ENCODE measurements at regions not wholly inside any gene's neighbourhood (a gene's known extent, or its start where the extent isn't known, plus 50 kb on each side); places are given as distances from the start of the nearest gene placed in this dataset.

DNA sequence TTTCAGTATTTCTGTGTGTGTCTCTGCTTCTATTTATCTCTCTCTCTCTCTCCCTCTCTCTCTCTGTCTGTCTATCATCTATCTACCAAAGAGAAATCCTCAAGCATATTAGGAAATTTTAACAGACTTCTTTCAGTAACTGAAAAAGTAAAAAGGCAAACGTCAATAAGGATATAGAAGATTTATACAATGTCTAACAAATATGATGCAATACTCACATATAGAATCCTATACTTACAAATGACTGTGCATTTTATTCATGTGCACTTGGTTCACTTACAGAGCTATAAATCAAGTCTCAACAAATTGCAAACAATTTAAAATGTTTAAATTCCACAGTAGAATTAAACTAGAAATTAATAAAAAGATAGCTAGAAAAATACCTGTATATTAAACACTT, 289.0 kb downstream of the PSAT1 start:
- TF ChIP-seq, protein P1, sequence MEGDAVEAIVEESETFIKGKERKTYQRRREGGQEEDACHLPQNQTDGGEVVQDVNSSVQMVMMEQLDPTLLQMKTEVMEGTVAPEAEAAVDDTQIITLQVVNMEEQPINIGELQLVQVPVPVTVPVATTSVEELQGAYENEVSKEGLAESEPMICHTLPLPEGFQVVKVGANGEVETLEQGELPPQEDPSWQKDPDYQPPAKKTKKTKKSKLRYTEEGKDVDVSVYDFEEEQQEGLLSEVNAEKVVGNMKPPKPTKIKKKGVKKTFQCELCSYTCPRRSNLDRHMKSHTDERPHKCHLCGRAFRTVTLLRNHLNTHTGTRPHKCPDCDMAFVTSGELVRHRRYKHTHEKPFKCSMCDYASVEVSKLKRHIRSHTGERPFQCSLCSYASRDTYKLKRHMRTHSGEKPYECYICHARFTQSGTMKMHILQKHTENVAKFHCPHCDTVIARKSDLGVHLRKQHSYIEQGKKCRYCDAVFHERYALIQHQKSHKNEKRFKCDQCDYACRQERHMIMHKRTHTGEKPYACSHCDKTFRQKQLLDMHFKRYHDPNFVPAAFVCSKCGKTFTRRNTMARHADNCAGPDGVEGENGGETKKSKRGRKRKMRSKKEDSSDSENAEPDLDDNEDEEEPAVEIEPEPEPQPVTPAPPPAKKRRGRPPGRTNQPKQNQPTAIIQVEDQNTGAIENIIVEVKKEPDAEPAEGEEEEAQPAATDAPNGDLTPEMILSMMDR (IDR thresholded peaks at IDR 0.05; ENCODE audit: low read depth, low read length) = no peak
- no peak for TF ChIP-seq EZH2phosphoT487 (IDR thresholded peaks at IDR 0.05; ENCODE audit: low read depth)
